Adipocyte (in vitro differentiated cells): ENCODE measurements at regions not wholly inside any gene's neighbourhood (a gene's known extent, or its start where the extent isn't known, plus 50 kb on each side); places are given as distances from the start of the nearest gene placed in this dataset.

Experiments
- DNase-seq: peaks from one replicate; pipeline ENCODE4 v3.0.0-alpha.2; 2015; ENCODE audit warnings: low read depth
- H3K27me3 ChIP-seq: replicated peaks from 2 replicates; pipeline ENCODE4 v1.7.0; 2013; ENCODE audit warnings: mild to moderate bottlenecking, low read length, moderate library complexity; ENCODE audit not compliant: control insufficient read depth, insufficient read depth
- H3K36me3 ChIP-seq: 2 replicates; pipeline ENCODE4 v1.7.0; 2013; ENCODE audit warnings: low read length, mild to moderate bottlenecking, moderate library complexity; ENCODE audit not compliant: control insufficient read depth, insufficient read depth, severe bottlenecking
- H3K4me1 ChIP-seq: 2 replicates; pipeline ENCODE4 v1.7.0; 2013; ENCODE audit warnings: mild to moderate bottlenecking, low read length, moderate library complexity; ENCODE audit not compliant: control insufficient read depth, insufficient read depth
- H3K4me3 ChIP-seq: 2 replicates; pipeline ENCODE4 v1.7.0; 2013; ENCODE audit warnings: mild to moderate bottlenecking, low read length, moderate library complexity
- H3K9ac ChIP-seq: 2 replicates; pipeline ENCODE4 v1.7.0; 2013; ENCODE audit warnings: mild to moderate bottlenecking, low read length, moderate library complexity
- H3K9me3 ChIP-seq: 2 replicates; pipeline ENCODE4 v1.7.0; 2013; ENCODE audit warnings: mild to moderate bottlenecking, low read length, moderate library complexity; ENCODE audit not compliant: control insufficient read depth

DNA sequence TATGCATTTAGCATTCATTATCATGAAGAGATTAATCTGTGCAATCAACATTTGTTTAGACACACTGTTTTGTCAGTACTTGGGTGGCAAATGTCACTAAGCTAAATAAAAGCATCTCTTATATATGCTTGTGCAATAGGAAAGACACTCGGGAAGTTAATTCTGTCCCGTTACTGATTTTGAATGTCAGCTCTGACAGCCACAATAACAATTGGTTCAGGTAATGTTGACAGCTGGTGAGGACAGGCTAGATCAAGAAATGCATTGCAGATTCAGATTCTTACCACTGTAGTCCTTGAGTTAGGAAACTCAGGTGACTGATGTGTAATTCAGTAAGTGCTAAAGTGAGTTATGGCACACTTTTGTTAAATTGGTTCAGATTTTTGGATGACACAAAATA lies 523.8 kb upstream of the FAT3 start:
- Histone ChIP-seq H3K4me1 (no peaks in the 10 kb centered on the region), H3K4me3 (no peak overlapping the region), H3K27me3 (no peaks in the 10 kb centered on the region), H3K36me3 (no peaks in the 10 kb centered on the region), H3K9ac (no peak overlapping the region), H3K9me3 (no peaks in the 10 kb centered on the region)
- no peak for DNase-seq

DNA sequence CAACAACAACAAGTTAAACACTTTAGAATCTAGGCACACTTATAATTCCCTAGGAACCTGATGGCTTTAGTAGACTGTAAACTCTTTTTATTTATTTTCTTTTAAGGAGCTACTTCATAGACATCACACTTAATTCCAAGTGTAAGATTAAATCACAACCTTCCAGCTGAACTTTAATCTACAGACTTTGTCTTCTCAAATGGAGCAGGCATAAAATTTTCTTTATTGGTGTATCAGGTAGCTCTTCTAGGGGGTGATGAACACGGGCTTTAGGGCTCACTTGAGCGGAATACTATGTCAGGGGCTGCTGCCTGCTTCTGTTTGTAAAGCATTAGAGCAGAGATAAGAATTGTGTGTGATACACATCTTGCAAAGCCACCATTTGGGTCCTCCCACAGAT lies 525.8 kb upstream of the FAT3 start:
- Histone ChIP-seq H3K36me3 (no peaks in the 10 kb centered on the region), H3K9ac (no peak overlapping the region), H3K27me3 (no peaks in the 10 kb centered on the region), H3K4me1 (no peaks in the 10 kb centered on the region), H3K9me3 (no peaks in the 10 kb centered on the region), H3K4me3 (no peak overlapping the region)
- DNase-seq, result no peak

DNA sequence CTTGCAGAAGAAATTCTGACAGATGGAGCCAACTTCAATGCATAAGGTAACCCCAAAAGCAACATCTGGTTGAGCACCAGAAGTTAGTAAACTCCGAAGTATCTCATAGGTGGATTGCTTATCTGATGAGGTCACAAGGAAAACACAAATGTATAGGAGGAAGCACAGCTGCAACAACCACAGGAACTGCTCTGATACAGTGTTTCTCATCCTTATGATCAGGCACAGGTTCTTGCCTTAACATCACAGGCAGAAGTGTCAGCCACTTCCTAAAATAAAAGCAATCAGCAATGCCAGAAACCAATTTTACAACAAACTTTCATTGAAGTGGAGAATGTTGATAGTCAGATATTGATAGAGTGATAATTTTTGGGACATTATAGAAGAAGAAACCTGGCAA lies 530.3 kb upstream of the FAT3 start:
- H3K9me3 ChIP-seq, result no peaks in the 10 kb centered on the region
- DNase-seq, result no peak
- H3K36me3 ChIP-seq, result no peaks in the 10 kb centered on the region
- H3K4me1 ChIP-seq, result no peaks in the 10 kb centered on the region
- H3K4me3 ChIP-seq, result no peak overlapping the region
- no peak overlapping the region for H3K9ac ChIP-seq
- no peaks in the 10 kb centered on the region for H3K27me3 ChIP-seq

DNA sequence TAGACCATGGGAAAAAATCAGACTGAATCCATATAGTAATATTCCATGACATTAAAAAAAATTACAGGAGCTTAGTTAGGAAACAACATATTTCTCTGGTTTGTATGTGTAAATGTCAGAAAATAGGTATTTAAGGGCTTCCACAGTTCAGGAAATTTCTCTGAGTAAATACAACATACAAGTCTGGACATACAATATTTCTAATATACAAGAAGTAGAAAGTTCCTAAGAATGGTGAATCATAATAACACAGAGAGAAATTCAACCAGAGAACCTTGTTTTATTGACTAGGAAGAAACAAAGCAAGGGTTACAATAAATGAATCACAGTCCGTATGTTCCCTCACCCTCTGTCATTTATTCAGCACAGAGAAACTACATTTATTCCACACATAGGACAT lies 532.7 kb upstream of the FAT3 start:
- H3K27me3 ChIP-seq, result no peaks in the 10 kb centered on the region
- H3K4me3 ChIP-seq, result no peak overlapping the region
- DNase-seq, result no peak
- no peaks in the 10 kb centered on the region for H3K9me3 ChIP-seq
- H3K4me1 ChIP-seq, result no peaks in the 10 kb centered on the region
- H3K36me3 ChIP-seq, result no peaks in the 10 kb centered on the region
- H3K9ac ChIP-seq, result no peak overlapping the region

DNA sequence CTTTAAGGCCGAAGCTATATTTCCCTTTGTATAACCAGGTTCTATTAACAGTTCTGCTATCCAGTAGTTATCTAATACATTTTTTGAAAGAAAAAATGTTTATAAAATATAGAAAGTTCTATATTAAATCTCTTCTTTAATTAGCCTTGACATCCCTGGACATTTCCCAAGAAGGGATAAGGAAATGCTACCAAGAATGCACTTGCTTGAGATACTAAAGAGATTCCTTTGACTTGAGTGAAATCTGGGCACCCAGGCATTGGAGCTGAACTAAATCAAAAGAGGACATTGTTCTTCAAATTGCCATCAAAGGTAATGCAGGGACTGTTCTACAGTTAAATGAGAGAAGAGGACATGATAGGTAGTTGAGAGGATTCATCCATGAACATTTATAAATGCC lies 535.9 kb upstream of the FAT3 start:
- Histone ChIP-seq H3K9ac (no peak overlapping the region), H3K27me3 (no peaks in the 10 kb centered on the region), H3K9me3 (no peaks in the 10 kb centered on the region), H3K4me3 (no peak overlapping the region), H3K4me1 (no peaks in the 10 kb centered on the region), H3K36me3 (no peaks in the 10 kb centered on the region)
- DNase-seq, result no peak

DNA sequence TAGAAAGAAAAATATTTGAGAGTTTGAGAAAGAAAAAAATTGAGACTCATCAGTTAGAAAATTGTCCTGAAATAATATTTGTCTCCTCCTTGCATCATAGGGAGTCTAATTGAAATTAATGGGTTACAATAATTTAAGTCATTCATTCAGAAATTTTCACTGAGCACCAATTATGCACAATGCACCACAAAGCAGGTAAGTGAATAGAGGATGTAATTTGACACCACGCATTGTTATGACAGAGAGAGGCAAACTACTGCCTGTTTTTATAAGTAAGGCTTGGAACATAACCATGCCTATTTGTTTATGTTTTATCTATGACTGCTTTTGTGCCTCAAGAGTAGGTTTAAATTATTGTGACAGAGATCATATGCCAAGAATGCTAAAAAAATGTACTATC lies 537.9 kb upstream of the FAT3 start:
- H3K4me3 ChIP-seq, result no peak overlapping the region
- no peaks in the 10 kb centered on the region for H3K4me1 ChIP-seq
- no peaks in the 10 kb centered on the region for H3K36me3 ChIP-seq
- DNase-seq, result no peak
- no peaks in the 10 kb centered on the region for H3K9me3 ChIP-seq
- no peaks in the 10 kb centered on the region for H3K27me3 ChIP-seq
- H3K9ac ChIP-seq, result no peak overlapping the region

DNA sequence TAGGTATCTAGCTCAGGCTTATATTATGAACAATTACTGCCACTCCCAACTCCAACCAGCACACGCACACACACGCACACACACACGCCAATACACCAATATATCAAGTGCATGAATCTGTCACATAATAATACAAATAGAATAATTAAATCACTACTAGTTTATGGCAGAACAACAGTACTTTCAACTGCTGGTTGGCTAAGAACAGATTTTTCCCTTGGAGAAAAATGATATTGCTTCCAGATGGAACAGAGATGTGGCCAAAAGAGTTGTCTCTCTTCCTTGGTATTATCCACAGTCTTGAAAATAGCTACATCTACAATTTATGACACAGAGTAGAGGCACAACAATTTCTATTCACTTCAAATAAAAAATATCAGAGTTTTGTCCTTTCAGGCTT lies 538.3 kb upstream of the FAT3 start:
- no peaks in the 10 kb centered on the region for H3K36me3 ChIP-seq
- no peak for DNase-seq
- H3K9me3 ChIP-seq, result no peaks in the 10 kb centered on the region
- no peaks in the 10 kb centered on the region for H3K4me1 ChIP-seq
- H3K4me3 ChIP-seq, result no peak overlapping the region
- H3K27me3 ChIP-seq, result no peaks in the 10 kb centered on the region
- no peak overlapping the region for H3K9ac ChIP-seq

DNA sequence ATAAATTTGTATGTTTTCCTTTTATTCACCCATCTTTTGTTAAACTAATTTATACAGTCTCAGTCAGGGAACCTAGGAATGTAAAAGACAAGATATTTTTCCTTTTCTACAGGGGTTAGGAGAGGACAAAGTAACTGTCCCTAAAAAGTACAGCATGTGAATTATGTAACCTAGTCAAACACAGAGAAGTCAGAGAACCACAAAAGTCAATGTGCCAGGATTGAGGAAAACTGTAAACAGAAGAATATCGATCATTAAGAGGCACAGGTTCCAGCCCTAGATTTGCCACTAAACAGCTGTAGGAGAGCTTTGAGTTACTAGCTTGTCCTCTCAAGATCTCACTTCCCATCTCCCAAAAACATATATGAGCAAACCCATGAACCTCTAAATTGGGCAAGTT lies 550.9 kb upstream of the FAT3 start:
- Histone ChIP-seq H3K4me1 (no peaks in the 10 kb centered on the region), H3K4me3 (no peak overlapping the region), H3K27me3 (no peaks in the 10 kb centered on the region)

DNA sequence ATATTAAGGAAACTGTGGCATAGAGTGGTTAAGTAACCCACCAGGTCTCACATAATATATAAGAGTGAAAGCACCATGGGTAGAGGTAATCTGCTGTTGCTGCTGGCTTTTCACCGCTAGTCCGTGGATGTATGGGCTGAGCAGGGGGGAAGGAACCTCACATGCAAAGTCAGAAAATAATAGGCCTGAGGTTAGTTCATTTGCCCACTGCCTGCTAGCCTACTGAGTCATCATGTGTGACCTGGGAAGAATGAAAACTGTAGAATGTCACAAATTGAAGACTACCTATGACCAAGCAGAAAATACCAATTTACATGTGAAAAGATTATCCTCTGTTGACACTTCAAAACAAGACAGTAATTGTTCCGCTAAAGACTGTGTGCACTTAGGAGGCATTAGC lies 560.1 kb upstream of the FAT3 start:
- DNase-seq, result no peak
- no peak overlapping the region for H3K9ac ChIP-seq

More for the DNA sequence above, 550.9 kb upstream of the FAT3 start:
- H3K36me3 ChIP-seq, result no peaks in the 10 kb centered on the region
- peaks cover 3% of the 10 kb centered on the region for H3K9me3 ChIP-seq
- no peak overlapping the region for H3K9ac ChIP-seq
- DNase-seq, result no peak

DNA sequence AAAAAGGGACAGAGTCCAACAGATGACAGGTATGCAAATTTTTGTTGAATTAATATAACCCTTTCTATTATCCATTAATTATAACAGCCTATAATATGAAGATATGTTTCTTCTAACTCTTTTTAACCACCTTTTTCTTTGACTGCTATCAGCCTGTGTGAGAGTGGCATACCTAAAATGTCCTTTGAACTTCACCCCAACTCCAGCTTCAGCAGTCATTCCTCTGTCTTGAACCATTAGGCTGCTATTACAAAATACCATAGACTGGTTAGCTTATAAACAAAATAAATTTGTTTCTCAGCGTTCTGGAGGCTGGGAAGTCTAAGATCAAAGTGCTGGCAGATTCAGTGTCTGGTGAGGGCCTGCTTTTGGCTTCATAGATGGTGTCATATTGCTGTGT lies 564.6 kb upstream of the FAT3 start:
- Histone ChIP-seq H3K4me3 (no peak overlapping the region), H3K27me3 (no peaks in the 10 kb centered on the region), H3K9me3 (no peaks in the 10 kb centered on the region), H3K9ac (no peak overlapping the region), H3K36me3 (no peaks in the 10 kb centered on the region), H3K4me1 (no peaks in the 10 kb centered on the region)
- no peak for DNase-seq

More for the DNA sequence above, 560.1 kb upstream of the FAT3 start:
- no peaks in the 10 kb centered on the region for H3K4me1 ChIP-seq
- H3K36me3 ChIP-seq, result no peaks in the 10 kb centered on the region
- peaks cover 3% of the 10 kb centered on the region for H3K9me3 ChIP-seq
- no peak overlapping the region for H3K4me3 ChIP-seq
- H3K27me3 ChIP-seq, result no peaks in the 10 kb centered on the region

DNA sequence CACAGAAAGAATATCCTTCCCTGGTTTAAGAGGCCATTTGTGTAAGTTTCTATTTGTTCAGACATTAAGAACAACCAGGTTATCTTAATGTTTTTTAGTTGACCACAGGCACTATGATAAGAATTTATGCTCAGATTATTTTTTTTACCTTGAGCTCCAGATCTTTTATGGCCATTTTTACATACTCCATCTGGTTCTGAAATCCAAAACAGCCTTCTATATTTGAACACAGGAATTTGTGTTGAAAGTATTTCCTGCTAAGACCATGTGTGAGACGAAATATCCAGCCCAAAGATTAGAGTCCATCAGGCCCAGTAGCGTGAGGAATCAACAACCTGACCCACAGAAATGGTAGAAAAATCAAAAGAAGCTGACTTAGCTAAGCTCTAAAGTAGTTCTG lies 569.9 kb upstream of the FAT3 start:
- no peaks in the 10 kb centered on the region for H3K27me3 ChIP-seq
- no peak for DNase-seq
- no peak overlapping the region for H3K9ac ChIP-seq
- no peaks in the 10 kb centered on the region for H3K36me3 ChIP-seq
- H3K9me3 ChIP-seq, result no peaks in the 10 kb centered on the region
- peaks cover 2% of the 10 kb centered on the region for H3K4me1 ChIP-seq
- no peak overlapping the region for H3K4me3 ChIP-seq

DNA sequence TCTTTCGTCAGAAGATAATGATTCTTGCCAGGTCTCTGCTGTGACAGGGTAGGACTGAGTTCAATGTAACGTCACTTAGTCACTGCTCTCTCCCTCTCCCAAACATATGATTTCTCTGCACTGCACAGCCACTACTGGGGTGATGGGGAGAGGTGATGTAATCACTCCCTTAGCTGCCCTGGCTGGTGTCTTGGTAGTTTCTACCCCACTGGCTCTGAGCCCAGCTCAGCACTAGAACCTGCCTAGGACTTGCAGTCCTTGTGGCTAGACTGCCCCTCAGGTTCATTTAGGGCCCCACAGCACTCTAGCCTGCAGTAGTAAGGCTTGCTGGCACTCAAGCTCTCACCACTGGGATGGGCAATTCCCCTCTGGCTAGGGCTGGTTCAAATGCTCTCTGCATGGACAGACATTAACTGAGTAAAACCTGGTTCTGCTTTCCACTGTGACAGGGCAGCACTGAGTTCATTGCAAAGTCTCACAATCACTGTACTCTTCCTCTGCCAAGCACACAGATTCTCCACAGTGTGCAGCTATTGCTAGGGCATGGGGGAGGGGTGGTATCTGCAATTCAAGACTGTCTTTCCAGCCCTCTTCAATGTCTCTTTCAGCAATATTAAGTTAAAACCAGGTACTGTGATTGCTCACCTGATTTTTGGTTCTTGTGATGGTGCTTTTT lies 571.4 kb upstream of the FAT3 start:
- no peaks in the 10 kb centered on the region for H3K27me3 ChIP-seq
- H3K4me3 ChIP-seq, result no peak overlapping the region
- H3K36me3 ChIP-seq, result no peaks in the 10 kb centered on the region
- H3K9ac ChIP-seq, result no peak overlapping the region
- peaks cover 2% of the 10 kb centered on the region for H3K4me1 ChIP-seq
- no peak for DNase-seq
- H3K9me3 ChIP-seq, result no peaks in the 10 kb centered on the region
